DND-41 (cell line): ENCODE measurements at regions not wholly inside any gene's neighbourhood (a gene's known extent, or its start where the extent isn't known, plus 50 kb on each side); places are given as distances from the start of the nearest gene placed in this dataset.

Experiments used
- EZH2 ChIP-seq: IDR thresholded peaks from 3 replicates; pipeline ENCODE4 v1.6.1; 2012; ENCODE audit warnings: borderline replicate concordance, low read depth, mild to moderate bottlenecking, moderate library complexity, low read length, inconsistent platforms; ENCODE audit not compliant: severe bottlenecking
- TF ChIP-seq, protein P1 (sequence below): IDR thresholded peaks from 2 replicates; pipeline ENCODE4 v1.5.1; 2012; ENCODE audit warnings: borderline replicate concordance, low read length, moderate library complexity, mild to moderate bottlenecking; ENCODE audit not compliant: poor library complexity, severe bottlenecking; ENCODE audit errors: extremely low read depth

DNA sequence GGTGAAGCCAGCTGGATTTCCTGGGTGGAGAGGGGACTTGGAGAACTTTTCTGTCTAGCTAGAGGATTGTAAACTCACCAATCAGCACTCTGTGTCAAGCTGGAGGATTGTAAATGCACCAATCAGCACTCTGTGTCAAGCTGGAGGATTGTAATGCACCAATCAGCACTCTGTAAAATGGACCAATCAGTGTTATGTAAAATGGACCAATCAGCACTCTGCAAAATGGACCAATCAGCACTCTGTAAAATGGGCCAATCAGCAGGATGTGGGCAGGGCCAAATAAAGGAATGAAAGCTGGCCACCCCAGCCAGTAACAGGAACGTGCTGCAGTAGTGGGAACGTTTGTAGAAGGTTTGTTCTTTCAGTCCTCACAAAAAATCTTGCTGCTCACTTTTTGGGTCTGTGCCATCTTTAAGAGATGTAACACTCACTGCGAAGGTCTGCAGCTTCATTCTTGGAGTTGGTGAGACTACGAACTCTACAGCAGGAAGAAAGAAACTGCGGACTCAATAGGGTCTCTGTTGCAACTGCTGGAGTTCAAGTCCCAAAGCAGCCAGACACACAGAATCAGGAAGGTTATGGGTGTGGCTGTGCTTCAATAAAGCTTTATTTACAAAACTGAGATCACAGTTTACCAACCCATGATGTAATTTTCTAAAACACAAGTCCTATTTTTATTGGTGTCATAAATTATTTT, 145.7 kb upstream of the ERCC6L2 start:
- TF ChIP-seq, protein P1, sequence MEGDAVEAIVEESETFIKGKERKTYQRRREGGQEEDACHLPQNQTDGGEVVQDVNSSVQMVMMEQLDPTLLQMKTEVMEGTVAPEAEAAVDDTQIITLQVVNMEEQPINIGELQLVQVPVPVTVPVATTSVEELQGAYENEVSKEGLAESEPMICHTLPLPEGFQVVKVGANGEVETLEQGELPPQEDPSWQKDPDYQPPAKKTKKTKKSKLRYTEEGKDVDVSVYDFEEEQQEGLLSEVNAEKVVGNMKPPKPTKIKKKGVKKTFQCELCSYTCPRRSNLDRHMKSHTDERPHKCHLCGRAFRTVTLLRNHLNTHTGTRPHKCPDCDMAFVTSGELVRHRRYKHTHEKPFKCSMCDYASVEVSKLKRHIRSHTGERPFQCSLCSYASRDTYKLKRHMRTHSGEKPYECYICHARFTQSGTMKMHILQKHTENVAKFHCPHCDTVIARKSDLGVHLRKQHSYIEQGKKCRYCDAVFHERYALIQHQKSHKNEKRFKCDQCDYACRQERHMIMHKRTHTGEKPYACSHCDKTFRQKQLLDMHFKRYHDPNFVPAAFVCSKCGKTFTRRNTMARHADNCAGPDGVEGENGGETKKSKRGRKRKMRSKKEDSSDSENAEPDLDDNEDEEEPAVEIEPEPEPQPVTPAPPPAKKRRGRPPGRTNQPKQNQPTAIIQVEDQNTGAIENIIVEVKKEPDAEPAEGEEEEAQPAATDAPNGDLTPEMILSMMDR: no peak
- TF ChIP-seq EZH2: no peak
